SK-N-SH (cell line): ENCODE measurements at regions not wholly inside any gene's neighbourhood (a gene's known extent, or its start where the extent isn't known, plus 50 kb on each side); places are given as distances from the start of the nearest gene placed in this dataset.

Experiments
- SMC3 ChIP-seq: IDR thresholded peaks from 2 replicates; pipeline ENCODE4 v1.6.1; 2012; ENCODE audit warnings: low read depth, low read length, improper control_type of control experiment
- USF2 ChIP-seq: fragments of 150-350 bp; IDR thresholded peaks from 2 replicates; pipeline ENCODE4 v1.6.1; 2017; ENCODE audit warnings: antibody characterized with exemption, low read length, low read depth, borderline replicate concordance

- no peak for TF ChIP-seq SMC3
- no peak for TF ChIP-seq USF2
Observed at GRCh38 chr1:4132352-4133296, 232.6 kb upstream of the C1orf174 start.
